Activated naive CD4-positive, alpha-beta T cell treated with anti-CD3 and anti-CD28 coated beads for 36 hours (primary cell): ENCODE measurements at regions not wholly inside any gene's neighbourhood (a gene's known extent, or its start where the extent isn't known, plus 50 kb on each side); places are given as distances from the start of the nearest gene placed in this dataset.

Source experiments
- CTCF ChIA-PET: fragments of 350-600 bp; sonication (Branson Sonifier 250); formaldehyde crosslinking; loops from one replicate; lab custom pipeline; 2021; ENCODE audit warnings: antibody characterized with exemption; lab: Charles Lee
- DNase-seq: peaks from one replicate; pipeline ENCODE4 v3.0.0-alpha.2; 2020
- H3K27ac Mint-ChIP-seq: one replicate; pipeline ENCODE4 v1.8.0; 2021; ENCODE audit warnings: mild to moderate bottlenecking, mixed read lengths
- H3K27me3 Mint-ChIP-seq: one replicate; pipeline ENCODE4 v1.8.0; 2021; ENCODE audit warnings: low read depth, mixed read lengths
- H3K36me3 Mint-ChIP-seq: one replicate; pipeline ENCODE4 v1.8.0; 2021; ENCODE audit warnings: low read depth, mixed read lengths
- H3K4me1 Mint-ChIP-seq: one replicate; pipeline ENCODE4 v1.8.0; 2021; ENCODE audit warnings: low read depth, mixed read lengths
- H3K4me3 Mint-ChIP-seq: one replicate; pipeline ENCODE4 v1.8.0; 2021; ENCODE audit warnings: mild to moderate bottlenecking, moderate library complexity, mixed read lengths
- H3K9me3 Mint-ChIP-seq: one replicate; pipeline ENCODE4 v1.8.0; 2021; ENCODE audit warnings: mixed read lengths
- intact Hi-C: fragments of 100-400 bp; cut with micrococcal nuclease; formaldehyde crosslinking; loops from one replicate; pipeline ENCODE4 v1.15.1; 2023

- Mint-ChIP-seq H3K27me3 (no peaks in the 10 kb centered on the region), H3K4me3 (no peak overlapping the region), H3K36me3 (no peaks in the 10 kb centered on the region), H3K27ac (no peak overlapping the region), H3K9me3 (no peaks in the 10 kb centered on the region), H3K4me1 (peaks cover 7% of the 10 kb centered on the region)
- intact Hi-C loops, result no loop called here
- no peak for DNase-seq
- CTCF ChIA-PET, result interaction anchor here (1.0 kb wide), 1 partner anchor 314 kb away, joined by 4 read pairs; no protein-coding TSS in a partner anchor
Observed at GRCh38 chr3:5035113-5035512, 55.9 kb downstream of the BHLHE40 start.

DNA sequence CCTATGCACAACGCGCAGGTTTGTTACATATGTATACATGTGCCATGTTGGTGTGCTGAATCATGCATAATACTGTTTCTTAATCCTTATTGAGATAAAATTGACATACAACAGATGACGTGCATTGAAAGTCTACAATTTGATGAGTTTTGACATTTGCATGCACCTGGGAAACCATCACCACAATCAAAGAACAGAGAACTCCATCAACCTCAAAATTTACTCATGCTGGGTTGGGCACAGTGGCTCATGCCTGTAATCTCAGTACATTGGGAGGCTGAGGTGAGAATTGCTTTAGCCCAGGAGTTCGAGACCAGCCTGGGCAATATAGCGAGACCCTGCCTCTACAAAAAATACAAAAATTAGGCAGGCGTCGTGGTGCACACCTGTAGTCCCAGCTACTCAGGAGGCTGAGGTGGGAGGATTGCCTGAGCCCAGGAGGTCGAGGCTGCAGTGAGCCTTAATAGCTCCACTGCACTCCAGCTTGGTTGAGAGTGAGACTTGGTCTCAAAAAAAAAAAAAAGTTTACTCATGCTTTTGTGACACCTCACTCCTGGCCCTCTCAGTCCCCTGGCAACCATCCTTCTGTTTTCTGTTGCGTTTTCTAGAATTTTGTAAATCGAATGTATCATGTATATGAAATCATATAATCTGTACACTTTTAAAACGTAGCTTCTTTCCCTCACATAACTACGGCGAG lies 56.6 kb downstream of the BHLHE40 start:
- intact Hi-C loops, result no loop called here
- Mint-ChIP-seq H3K4me1 (peaks cover 7% of the 10 kb centered on the region), H3K4me3 (no peak overlapping the region)

DNA sequence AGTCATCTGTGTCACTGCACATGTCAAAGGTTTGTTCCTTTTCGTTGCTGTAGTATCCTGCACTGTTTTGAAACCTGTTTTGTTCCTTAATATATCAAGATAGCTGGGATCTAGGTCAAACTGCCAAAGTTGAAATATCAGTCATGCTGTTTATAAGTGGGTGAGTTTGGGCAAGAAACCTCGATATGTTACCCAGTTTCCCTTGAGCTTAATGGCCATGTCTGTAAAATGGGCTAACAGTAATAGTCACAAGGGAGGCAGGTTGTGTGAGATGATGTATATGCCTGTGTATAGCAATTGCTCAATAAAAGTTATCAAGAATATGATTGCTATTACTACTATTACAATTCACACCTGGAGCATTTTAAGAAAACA lies 57.1 kb downstream of the BHLHE40 start:
- CTCF ChIA-PET, result interaction anchor here (0.6 to 0.8 kb wide), 2 partner anchors 8 to 685 kb away, joined by 5 to 7 read pairs; no protein-coding TSS in a partner anchor
- H3K4me1 Mint-ChIP-seq, result peaks cover 7% of the 10 kb centered on the region
- H3K27me3 Mint-ChIP-seq, result no peaks in the 10 kb centered on the region
- no peaks in the 10 kb centered on the region for H3K9me3 Mint-ChIP-seq
- no peak overlapping the region for H3K27ac Mint-ChIP-seq
- intact Hi-C loops, result no loop called here
- DNase-seq, result no peak
- H3K4me3 Mint-ChIP-seq, result no peak overlapping the region
- H3K36me3 Mint-ChIP-seq, result no peaks in the 10 kb centered on the region

More for the DNA sequence above, 56.6 kb downstream of the BHLHE40 start:
- H3K27me3 Mint-ChIP-seq, result no peaks in the 10 kb centered on the region
- H3K36me3 Mint-ChIP-seq, result no peaks in the 10 kb centered on the region
- no peak for DNase-seq
- H3K27ac Mint-ChIP-seq, result no peak overlapping the region
- H3K9me3 Mint-ChIP-seq, result no peaks in the 10 kb centered on the region
- CTCF ChIA-PET, result interaction anchor here (0.8 to 1.0 kb wide), 2 partner anchors 9 to 314 kb away, joined by 4 to 5 read pairs; no protein-coding TSS in a partner anchor

- no peak overlapping the region for H3K4me3 Mint-ChIP-seq
- H3K9me3 Mint-ChIP-seq, result no peaks in the 10 kb centered on the region
- no peaks in the 10 kb centered on the region for H3K27me3 Mint-ChIP-seq
- CTCF ChIA-PET, result interaction anchor here (0.6 kb wide), 1 partner anchor 686 kb away, joined by 7 read pairs; no protein-coding TSS in a partner anchor
- H3K4me1 Mint-ChIP-seq, result peaks cover 7% of the 10 kb centered on the region
- intact Hi-C loops, result no loop called here
- no peaks in the 10 kb centered on the region for H3K36me3 Mint-ChIP-seq
- no peak overlapping the region for H3K27ac Mint-ChIP-seq
- no peak for DNase-seq
Observed at GRCh38 chr3:5036858-5037257, 57.6 kb downstream of the BHLHE40 start.

DNA sequence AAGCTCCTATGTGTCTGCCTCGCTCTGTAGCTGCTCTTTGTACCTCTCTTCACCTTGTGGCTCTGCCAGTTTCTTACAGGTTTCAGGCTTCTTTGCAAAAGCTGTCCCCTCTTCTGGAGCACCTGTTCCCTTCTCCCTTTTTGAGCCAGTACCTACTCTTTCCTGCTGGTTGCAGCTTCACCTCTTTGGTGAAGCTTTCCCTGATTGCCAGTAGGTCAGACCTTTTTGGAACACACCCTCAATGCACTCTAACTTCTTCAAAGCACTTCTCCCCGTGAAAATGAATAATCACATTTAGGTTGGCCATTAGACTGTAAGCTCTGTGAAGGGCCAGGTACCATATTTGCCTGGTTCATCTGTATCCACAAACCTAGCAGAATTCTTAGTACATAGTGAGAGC lies 60.3 kb downstream of the BHLHE40 start:
- no peak for DNase-seq
- CTCF ChIA-PET, result no interaction called here
- Mint-ChIP-seq H3K36me3 (no peaks in the 10 kb centered on the region), H3K9me3 (no peaks in the 10 kb centered on the region), H3K27me3 (no peaks in the 10 kb centered on the region), H3K27ac (no peak overlapping the region), H3K4me3 (no peak overlapping the region), H3K4me1 (peaks cover 7% of the 10 kb centered on the region)
- intact Hi-C loops, result no loop called here

DNA sequence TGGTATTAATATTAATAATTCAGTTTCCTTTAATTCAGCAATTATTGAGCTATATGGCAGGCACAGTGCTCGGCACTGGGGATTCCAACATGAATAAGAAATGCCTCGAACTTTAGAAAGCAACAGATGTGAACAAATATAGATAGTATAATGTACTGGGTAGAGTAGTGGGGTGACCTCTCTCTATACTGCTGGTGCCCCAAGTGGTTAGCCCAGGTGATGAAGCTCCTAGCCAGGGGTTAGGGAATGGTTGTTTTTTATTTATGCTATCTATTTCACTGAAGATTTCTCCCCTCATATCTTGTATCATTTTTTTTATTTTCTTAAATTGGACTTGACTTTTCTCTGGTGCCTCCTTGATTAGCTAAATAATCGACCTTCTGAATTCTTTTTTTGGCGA lies 62.1 kb downstream of the BHLHE40 start:
- Mint-ChIP-seq H3K4me1 (peaks cover 7% of the 10 kb centered on the region), H3K9me3 (no peaks in the 10 kb centered on the region), H3K27ac (no peak overlapping the region), H3K4me3 (no peak overlapping the region), H3K36me3 (no peaks in the 10 kb centered on the region), H3K27me3 (no peaks in the 10 kb centered on the region)
- intact Hi-C loops, result no loop called here
- no peak for DNase-seq
- CTCF ChIA-PET, result interaction anchor here (0.6 to 2.7 kb wide), 9 partner anchors 15 to 330 kb away, joined by 3 to 9 read pairs (median 4); no protein-coding TSS in a partner anchor

GRCh38 chr3:5045961-5046360 lies 66.7 kb downstream of the BHLHE40 start:
- no peak for DNase-seq
- Mint-ChIP-seq H3K27me3 (no peaks in the 10 kb centered on the region), H3K4me1 (no peaks in the 10 kb centered on the region), H3K27ac (no peak overlapping the region), H3K9me3 (peaks cover 7% of the 10 kb centered on the region), H3K36me3 (no peaks in the 10 kb centered on the region), H3K4me3 (no peak overlapping the region)
- CTCF ChIA-PET, result interaction anchor here (0.9 kb wide), 1 partner anchor 12 kb away, joined by 3 read pairs; no protein-coding TSS in a partner anchor
- intact Hi-C loops, result no loop called here

- intact Hi-C loops, result no loop called here
- Mint-ChIP-seq H3K27ac (no peak overlapping the region), H3K9me3 (peaks cover 7% of the 10 kb centered on the region), H3K4me1 (peaks cover 4% of the 10 kb centered on the region), H3K27me3 (no peaks in the 10 kb centered on the region), H3K4me3 (no peak overlapping the region), H3K36me3 (no peaks in the 10 kb centered on the region)
- DNase-seq, result no peak
- CTCF ChIA-PET, result interaction anchor here (0.6 kb wide), 2 partner anchors 83 to 425 kb away, joined by 4 read pairs; no protein-coding TSS in a partner anchor
Observed at GRCh38 chr3:5047764-5048419, 68.7 kb downstream of the BHLHE40 start.

DNA sequence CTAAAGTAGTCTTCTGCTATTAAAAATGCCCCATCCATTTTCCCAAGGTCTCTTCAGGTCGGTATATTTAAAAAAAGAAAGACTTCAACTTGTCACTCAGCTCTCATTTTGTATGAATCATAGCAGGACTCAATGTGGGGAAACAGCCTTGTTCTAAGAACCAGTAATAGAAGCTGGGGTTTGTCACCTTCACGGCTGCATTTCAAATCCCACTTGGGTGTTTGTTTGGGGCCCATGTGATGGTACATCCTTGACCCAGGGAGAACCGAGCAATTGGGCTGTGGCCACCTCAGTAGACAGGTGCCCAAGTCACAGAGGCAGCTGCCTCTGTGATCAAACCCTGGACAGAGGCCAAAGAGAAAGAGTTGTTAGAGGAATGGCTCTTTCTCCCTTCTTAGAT lies 70.3 kb upstream of the ARL8B start:
- intact Hi-C loops, result no loop called here
- Mint-ChIP-seq H3K9me3 (peaks cover 7% of the 10 kb centered on the region), H3K36me3 (no peaks in the 10 kb centered on the region), H3K4me3 (no peak overlapping the region), H3K27ac (no peak overlapping the region), H3K4me1 (peaks cover 9% of the 10 kb centered on the region), H3K27me3 (no peaks in the 10 kb centered on the region)
- CTCF ChIA-PET, result interaction anchor here (0.7 to 11.2 kb wide), 6 partner anchors 14 to 340 kb away, joined by 3 to 165 read pairs (median 4); no protein-coding TSS in a partner anchor
- peak; percentile 18 for DNase-seq

GRCh38 chr3:5052247-5052646 lies 69.8 kb upstream of the ARL8B start:
- H3K4me1 Mint-ChIP-seq, result peaks cover 9% of the 10 kb centered on the region
- CTCF ChIA-PET, result interaction anchor here (0.7 to 11.2 kb wide), 6 partner anchors 68 to 340 kb away, joined by 3 to 165 read pairs (median 4); no protein-coding TSS in a partner anchor
- intact Hi-C loops, result no loop called here
- H3K27ac Mint-ChIP-seq, result no peak overlapping the region
- H3K27me3 Mint-ChIP-seq, result no peaks in the 10 kb centered on the region
- H3K36me3 Mint-ChIP-seq, result no peaks in the 10 kb centered on the region
- no peak for DNase-seq
- H3K4me3 Mint-ChIP-seq, result no peak overlapping the region
- H3K9me3 Mint-ChIP-seq, result peaks cover 7% of the 10 kb centered on the region

GRCh38 chr3:5053021-5053831 lies 68.9 kb upstream of the ARL8B start:
- Mint-ChIP-seq H3K9me3 (no peaks in the 10 kb centered on the region), H3K4me1 (peaks cover 9% of the 10 kb centered on the region), H3K36me3 (no peaks in the 10 kb centered on the region), H3K27me3 (no peaks in the 10 kb centered on the region), H3K4me3 (no peak overlapping the region), H3K27ac (peak overlapping the region; percentile 6)
- DNase-seq, result no peak
- CTCF ChIA-PET, result interaction anchor here (0.5 to 11.2 kb wide), 9 partner anchors 15 to 1054 kb away, joined by 3 to 165 read pairs (median 4); no protein-coding TSS in a partner anchor
- intact Hi-C loops, result no loop called here

DNA sequence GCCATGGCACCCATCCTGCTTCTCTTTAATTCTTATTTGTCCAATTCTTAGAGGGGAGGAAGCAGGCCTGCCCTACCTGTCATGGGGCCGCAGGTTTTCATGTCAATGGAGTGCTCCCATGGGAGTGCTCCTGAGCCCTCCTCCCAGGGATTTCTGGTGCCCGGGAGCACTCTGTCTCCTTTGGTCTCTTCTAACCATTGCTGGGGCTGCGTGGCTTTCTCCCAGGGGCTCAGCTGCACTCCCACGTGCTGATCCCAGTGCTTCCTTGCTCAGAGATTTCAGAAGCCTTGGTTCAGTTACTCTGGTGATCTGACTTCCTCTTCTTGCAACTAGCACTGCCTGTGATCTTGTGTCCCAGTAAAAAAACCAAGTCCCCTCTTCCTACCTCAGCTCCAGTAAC lies 68.0 kb upstream of the ARL8B start:
- Mint-ChIP-seq H3K36me3 (no peaks in the 10 kb centered on the region), H3K9me3 (no peaks in the 10 kb centered on the region), H3K27ac (no peak overlapping the region), H3K27me3 (no peaks in the 10 kb centered on the region), H3K4me3 (no peak overlapping the region), H3K4me1 (peaks cover 9% of the 10 kb centered on the region)
- CTCF ChIA-PET, result interaction anchor here (0.7 to 11.2 kb wide), 4 partner anchors 11 to 342 kb away, joined by 3 to 165 read pairs (median 3); no protein-coding TSS in a partner anchor
- DNase-seq, result no peak
- intact Hi-C loops, result no loop called here
